GM19372 (cell line): ENCODE measurements at regions not wholly inside any gene's neighbourhood (a gene's known extent, or its start where the extent isn't known, plus 50 kb on each side); places are given as distances from the start of the nearest gene placed in this dataset.
A peak's percentile ranks its signal among the peaks of the same experiment; 100 is the strongest.

Experiments
- ATAC-seq: cut with Tn5 transposase; IDR thresholded peaks from one replicate; pipeline ENCODE4 v1.9.1; 2021; ENCODE audit warnings: mild to moderate bottlenecking, low read depth, moderate library complexity; ENCODE audit not compliant: unreplicated experiment

DNA sequence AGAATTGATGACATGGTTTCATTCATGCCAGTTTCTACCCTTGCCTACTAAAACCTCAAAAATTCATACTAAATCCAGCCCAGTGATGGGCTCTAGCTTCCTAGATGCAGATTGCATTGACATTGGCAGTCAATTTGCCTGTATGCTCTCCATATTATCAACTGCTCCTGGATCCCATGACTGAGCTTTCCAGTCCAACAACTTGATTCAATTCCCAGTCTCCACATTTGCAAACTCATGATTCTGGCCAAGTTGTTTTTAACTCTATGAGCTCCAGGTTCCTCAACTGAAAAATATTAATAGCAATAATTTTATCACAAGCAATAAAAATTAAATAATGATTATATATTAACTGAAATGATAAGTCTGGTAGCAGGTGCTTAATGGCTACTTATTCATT lies 51.0 kb upstream of the DSC1 start:
- ATAC-seq: no peak

DNA sequence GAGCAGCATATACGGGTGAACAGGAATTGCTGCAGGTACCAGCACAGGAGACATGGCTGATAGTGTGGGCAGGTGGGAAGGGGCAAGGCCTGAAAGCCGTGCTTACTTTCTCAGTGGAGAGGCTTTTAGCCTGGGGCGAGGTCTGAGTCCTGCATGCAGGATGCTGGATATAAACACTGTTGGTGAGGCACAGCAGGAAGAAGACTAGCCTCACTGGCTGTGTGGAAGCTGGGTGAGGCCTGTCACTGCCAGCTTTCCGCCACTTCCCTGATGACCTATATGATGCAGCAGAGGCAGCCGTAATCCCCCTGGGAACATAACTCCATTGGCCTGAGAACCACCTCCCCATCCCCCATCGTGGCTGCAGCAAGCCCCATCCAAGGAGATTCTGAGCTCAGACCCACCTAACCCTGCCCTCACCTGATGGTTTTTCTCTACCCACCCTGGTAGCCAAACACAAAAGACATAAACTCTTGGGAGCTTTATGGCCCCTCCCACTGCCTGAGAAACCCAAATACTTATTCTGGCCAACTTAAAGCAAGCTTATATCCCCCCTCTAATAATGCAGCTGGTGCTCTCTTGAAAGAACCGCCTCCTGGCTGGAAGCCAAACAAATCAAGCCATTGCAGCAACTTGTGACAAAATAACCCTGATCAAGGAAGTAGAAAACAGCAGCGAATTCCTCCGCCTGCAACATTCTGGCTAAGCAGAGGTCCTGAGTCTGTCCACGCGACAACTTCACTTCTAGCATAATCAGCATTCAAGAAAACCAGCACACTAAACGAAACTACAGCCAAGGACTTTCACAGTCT lies 54.6 kb upstream of the DSC1 start:
- no peak for ATAC-seq

DNA sequence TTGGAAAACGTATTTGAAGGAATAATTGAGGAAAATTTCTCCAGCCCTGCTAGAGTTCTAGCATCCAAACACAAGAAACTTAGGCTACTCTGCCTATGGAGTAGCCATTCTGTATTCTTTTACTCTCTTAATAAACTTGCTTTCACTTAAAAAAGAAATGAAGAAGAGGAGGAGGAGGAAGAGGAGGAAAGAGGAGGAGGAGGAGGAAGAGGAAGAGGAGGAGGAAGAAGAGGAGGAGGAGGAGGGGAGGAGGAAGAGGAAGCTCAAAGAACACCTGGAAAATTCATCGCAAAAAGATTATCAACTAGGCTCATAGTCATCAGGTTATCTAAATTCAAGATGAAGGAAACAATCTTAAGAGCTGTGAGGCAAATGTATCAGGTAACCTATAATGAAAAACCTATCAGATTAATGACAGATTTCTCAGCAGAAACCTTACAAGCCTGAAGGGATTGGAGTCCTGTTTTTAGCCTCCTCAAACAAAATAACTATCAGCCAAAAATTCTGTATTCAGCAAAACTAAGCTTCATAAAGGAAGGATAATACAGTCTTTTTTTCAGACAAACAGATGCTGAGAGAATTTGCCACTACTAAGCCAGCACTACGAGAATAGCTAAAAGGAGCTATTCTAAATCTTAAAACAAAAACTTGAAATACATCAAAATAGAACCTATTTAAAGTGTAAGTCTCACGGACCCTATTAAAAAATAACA lies 56.2 kb upstream of the DSC1 start:
- no peak for ATAC-seq

DNA sequence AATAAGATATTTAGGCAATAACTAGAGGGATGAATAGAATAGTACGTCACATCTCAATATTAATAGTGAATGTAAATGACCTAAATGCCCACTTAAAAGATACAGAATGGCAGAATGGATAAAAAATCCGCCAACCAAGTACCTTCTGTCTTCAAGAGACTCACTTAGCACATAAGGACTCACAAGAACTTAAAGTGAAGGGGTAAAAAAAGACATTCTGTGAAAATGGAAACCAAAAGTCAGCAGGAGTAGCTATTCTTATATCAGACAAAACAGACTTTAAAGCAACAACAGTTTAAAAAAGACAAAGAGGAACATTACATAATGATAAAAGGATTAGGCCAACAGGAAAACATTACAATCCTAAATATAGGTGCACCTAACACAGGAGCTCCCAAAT lies 56.7 kb upstream of the DSC1 start:
- no peak for ATAC-seq

DNA sequence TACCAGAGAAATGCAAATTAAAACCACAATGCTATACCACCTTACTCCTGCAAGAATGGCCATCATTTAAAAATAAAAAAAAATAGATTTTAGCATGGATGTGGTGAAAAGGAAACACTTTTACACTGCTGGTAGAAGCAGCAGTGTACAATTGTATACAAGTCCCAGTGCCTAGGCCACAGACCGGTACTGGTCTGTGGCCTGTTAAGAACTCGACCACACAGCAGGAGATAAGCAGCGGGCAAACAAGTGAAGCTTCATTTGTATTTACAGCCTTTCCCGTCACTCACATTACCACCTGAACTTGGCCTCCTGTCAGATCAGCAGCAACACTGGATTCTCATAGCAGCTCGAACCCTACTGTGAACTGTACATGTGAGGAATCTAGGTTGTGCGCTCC lies 60.7 kb upstream of the DSC1 start:
- no peak for ATAC-seq

DNA sequence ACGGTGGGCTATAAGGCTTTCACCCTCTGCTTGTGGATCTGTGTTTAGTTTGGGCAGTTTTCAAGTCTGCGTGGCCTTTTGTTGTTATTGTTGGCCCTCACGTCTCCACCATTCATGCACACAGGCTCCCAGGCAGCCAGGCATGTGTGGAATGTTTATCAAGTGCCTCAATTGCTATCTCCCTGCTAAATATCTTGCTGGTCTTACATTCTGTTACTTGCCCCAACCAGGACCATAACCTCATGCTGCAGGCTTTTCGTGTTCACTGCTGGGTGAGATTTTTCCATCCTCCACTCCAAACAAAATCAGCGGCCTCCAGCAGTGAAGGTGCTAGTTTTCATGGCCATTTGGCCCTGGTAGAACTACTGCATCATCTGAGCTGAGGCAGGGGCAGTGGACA lies 63.0 kb upstream of the DSC1 start:
- ATAC-seq: no peak

DNA sequence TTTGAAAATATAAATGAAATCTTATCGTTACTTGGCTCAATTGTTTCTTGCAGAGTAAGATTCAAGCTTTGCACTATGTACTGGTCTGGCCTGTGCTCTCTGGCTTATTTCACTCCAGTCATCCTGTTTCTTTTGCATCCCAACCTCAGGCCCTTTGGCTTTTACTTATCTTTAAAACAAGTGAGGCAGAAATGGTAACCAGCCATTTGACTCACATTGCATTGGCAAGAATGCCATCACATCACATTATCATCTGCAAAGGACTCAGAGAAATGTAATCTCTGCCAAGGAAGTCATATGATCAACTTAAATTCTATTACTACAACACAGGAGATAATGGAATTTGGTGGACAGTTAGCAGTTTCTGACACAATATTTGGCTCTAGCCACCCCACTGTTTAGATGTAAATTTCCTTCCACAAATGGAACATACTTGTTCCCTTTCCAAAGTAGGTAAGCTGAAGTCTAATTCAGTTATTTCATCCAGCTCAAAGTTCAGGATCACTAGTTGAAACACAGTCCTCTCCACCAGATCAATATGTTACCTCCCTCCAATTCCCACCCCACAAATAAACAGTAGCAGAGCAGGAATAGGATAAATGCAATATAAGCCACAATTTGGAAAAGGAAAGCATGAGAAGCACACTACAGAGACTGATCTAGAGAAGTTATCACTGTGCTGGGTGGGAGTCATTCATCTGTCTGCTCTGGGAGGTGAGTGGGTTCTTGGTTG lies 65.0 kb upstream of the DSC1 start:
- ATAC-seq: no peak

DNA sequence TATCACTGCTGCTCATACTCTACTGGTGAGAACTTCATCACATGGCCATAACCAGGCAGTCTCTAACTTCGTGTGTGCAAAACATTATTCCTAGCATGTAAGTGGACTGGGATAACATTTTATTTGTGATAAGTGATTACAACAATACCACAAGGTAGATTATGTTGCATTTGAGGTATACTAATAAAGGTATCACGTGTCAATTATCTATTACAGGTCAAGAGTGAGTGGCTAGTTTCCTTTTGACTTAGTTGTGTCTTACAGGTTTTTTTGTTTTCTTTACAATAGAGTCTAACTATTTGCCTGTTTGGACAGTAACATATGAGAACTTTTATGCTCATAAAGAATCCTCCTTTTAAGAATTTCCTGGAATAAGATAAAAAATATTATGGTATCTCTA lies 67.2 kb upstream of the DSC1 start:
- no peak for ATAC-seq

DNA sequence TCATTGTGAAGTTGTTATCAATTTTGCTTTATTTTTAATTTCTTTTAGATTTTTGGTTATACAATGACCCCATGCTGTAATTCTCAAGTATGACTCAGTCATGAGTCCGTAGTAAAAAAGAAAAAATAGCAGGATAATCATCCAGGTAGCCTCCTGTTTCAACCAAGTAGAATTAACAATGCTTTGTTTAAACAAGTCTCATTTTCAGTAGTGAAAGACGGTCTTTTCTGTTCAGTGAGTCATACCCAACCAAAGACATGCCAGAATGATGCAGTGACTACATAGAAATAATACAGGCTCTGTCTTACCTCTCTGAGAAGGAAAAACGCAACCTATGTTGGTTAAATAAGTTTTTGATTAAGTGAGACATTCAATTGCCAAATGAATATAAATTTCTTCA lies 67.8 kb upstream of the DSC1 start:
- peak; percentile 63 for ATAC-seq

DNA sequence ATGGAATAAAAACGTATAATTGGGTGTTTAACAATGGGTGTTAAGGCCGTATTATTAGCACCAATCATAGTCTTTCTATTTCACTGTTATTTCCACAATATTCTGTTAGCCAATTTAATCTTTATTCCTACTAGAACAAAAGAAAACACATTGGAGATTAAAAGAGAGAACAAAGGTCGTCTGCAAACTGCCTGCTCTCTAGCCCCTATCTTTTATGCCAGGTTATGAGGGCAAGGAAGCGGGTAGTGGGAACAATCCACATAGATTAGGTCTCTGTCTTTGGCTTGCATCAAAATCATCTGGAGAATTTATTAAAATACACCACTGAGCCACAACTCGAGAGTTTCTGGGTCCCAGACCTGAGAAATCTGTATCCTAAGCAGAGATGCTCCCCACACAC lies 69.4 kb upstream of the DSC1 start:
- ATAC-seq: no peak

DNA sequence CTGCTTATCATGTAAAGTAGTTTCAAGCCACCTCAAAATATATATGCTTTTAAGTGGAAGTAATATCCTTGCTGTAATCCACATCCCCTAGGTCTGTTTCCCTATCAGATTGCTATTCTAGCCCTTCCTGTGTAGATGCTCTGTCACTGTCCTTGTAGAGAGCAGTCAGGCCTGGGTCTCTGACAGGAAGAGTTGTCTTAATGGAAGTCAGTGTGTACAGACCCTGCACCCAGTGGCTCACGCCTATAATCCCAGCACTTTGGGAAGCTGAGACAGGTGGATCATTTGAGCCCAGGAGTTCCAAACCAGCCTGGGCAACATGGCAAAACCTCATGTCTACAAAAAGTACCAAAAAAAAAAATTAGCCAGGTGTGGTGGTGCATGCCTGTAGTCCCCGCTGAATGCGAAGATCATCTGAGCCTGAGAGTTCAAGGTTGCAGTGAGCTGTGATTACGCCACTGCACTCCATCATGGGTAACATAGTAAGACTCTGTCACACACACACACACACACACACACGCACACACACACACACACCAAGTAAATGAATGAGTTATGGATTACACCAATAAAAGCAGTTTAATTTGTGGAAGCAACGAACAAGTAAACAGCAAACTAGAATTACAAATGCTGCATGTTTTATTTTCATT lies 70.2 kb upstream of the DSC1 start:
- ATAC-seq: no peak

DNA sequence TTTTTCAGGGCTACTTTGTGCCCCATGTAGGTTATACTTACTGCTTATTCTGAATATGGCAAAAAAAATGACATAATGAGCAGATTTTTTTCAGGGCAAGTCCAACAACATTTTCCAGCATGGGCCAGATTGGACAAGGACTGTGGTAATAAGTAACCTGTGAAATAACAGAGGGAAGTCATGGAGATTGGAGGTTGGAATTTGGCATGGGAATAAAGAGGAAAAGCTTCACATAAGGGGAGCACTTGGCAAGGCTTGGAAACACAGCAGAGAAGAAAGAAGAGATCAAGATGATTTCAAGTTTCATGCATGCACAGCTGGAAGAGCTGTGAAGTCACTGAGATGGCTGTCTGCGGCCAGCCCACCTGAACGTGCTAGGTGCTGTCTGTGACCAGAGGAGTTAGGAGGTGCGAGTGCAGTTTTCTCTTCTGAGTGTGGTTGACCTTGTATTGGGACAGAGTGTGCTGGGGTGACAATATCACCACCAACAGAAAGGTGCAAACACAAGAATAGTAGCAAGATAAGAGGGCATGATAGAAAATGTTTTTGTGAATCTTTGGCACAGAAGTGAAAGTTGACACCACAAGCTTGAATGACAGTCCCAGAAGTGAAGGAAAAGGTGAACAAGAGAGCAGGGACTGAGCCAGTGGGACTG lies 71.1 kb upstream of the DSC1 start:
- ATAC-seq: no peak

DNA sequence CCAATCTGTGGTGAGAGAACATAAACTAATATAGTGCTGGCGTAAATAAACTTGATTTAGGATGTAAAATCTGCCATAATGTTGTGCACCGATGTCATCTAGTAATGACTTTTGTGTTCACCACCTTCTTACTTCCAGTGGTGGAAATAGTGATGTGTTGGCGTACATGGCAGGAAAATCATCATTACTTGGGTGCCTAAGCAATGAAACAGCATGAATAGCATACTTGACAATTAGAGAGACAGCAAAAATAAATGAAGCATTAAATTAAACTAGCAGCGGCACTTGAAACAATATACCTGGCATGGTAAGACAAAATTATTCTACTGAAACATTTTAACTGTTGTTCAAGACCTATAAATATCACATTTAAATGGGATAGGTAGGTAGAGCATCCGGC lies 73.2 kb upstream of the DSC1 start:
- ATAC-seq: no peak

DNA sequence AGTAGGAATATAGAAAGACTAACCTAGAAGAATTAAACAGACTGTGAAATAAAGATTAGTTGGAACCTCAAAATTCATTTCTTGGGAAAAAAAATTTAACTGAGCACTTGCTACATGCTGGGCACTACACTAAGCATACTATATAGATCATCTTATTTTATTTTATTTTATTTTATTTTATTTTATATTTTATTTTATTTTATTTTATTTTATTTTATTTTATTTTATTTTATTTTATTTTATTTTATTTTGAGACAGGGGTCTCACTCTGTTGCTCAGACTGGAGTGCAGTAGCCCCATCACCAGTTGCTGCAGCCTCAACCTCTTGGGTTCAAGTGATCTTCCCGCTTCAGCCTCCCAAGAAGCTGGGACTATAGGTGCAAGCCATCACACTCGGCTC lies 74.5 kb upstream of the DSC1 start:
- no peak for ATAC-seq

DNA sequence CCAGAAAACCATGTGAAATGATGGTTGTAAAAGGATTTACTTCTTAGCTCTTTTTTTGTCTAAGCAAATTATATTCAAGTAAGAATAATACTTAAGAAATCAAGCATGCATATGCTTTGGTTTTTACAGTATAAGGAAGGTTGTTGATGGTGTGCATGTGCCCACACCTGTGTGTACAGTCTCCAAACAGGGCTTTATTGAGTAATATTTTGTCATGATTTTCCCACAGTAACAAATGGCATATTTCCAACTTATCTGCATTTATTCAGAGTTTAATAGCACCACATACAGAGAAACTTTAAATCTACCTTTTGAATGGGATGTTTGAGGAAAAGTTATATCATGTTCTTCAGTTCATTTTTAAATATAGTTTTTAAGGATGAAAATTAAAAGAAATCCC lies 76.5 kb upstream of the DSG1 start:
- no peak for ATAC-seq

DNA sequence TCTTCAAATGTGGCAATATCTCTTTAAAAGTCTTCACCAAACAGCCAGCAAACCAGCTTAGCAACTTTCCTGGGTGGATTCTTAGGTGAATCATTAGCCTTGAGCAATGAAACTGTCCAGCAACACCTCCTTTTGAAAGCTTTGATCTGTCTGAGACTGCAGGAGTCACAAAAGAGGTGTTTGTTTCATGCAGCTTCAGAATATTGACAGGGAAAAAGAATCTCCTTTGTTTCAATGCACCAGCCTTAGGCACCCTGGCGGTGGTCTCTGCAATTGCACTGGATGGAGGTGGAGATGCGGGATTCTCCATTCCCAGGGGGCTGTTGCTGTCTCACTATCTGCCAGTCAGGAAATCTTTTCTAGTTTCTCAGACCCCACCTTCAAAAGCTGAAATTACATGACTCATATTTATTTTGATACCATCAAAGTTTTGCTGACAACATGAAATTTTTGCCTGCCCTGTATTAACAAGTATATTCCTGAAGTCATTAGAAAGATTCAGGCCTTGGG lies 76.0 kb upstream of the DSG1 start:
- peak; percentile 47 for ATAC-seq

DNA sequence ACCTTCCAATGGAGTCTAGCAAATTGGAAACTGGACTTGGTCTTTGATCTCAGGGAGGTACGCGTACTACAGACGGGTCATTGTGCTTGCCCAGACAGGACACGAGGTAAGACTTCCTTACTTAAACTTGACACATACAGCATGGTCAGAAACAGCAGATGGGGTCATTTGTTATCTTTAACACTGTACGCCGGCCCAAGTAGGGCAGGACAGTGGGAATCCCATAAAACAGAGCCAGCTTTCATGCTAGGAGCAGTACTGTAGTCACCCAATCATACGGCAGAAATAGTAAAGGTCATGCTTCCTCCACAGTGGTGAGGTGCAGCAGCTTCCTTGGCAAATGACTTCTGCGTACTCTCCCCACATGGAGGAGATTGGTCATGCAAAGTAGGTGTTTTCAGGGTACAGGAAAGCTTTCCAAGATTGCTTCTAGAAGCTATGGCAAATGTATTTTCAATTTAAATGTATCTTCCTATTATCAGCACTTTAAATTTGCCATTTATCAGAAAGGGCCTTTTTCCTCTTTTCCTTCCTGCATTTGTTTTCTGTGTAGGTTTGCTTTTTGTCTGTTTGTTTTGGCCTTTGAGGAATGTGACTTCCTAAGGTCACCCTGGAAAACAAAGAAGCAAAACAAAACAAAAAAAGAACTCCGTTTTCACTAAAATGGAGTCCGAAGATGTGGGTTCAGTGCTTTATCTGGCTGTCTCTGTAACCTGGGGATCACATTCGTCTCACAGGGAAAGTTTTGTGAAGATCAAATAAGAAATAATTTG lies 74.0 kb upstream of the DSG1 start:
- no peak for ATAC-seq

DNA sequence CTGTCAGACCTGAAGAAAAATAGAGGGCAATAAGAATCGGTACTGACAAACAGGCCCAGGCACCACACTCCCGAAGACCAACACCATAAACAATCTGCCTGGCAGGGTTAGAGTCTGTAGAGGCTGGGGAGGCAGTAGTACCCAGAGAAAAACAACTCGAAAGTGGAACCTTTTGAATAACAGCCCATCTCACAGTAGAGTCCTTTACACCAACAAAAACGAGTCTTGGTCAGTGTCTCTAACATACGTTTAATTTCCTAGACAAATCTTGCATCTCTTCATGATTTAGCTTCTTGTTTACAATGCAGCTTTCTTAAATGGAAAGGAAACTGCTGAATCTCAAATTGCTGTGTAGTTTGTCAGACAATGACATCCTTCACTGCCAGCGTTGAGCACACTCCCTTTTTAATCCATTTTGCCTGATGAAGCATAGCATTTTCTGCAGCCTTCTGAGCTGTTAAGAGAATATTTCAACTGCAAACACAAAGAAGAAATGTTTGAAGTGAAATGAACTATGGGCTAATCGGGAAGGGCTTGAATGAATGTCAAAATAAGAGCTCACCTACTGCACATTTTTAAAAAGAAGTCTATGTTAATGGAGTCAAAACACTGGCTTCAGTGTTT lies 73.1 kb upstream of the DSG1 start:
- ATAC-seq: no peak

DNA sequence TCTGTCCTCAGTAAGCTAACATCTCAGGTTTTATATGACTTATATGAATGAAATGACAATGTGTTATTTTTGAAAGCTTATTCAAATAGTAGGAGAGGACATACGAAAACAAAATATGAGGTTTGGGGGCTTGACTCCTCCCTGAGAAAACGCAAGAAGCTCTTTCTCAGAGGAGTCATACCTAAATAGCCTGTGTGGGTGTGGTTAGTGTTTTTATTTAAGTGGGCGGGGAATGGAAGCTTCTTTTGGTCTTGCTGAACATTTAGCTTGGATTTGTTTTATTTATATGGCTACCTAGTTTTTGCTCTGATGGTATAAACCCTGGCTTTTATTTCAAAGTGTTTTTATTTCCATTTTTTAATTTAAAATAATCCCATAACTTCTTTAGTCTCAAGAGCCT lies 72.1 kb upstream of the DSG1 start:
- ATAC-seq: no peak
